Cerebellar cortex (tissue), 1 donor: ENCODE measurements at regions not wholly inside any gene's neighbourhood (a gene's known extent, or its start where the extent isn't known, plus 50 kb on each side); places are given as distances from the start of the nearest gene placed in this dataset.
"Not testable (repeated sequence)": the region's sequence is repeated elsewhere in the genome, so short reads cannot be mapped to it uniquely, and the experiment has no call there.

Experiments used
- DNase-seq: peaks from one replicate; pipeline ENCODE4 v3.0.0-alpha.2; 2015; ENCODE audit warnings: low spot score

GRCh38 chr6:50337532-50338122 lies 287.9 kb upstream of the DEFB112 start:
- DNase-seq, result no peak

- no peak for DNase-seq
Measured at GRCh38 chr6:50353603-50354002, 303.9 kb upstream of the DEFB112 start.

- no peak for DNase-seq
Measured at GRCh38 chr6:50358113-50358512, 308.4 kb upstream of the DEFB112 start.

- DNase-seq, result no peak
Measured at GRCh38 chr6:50361641-50362331, 312.1 kb upstream of the DEFB112 start.

GRCh38 chr6:50362706-50363105 lies 313.0 kb upstream of the DEFB112 start:
- DNase-seq, result no peak

- DNase-seq, result no peak
Measured at GRCh38 chr6:50369996-50370395, 320.3 kb upstream of the DEFB112 start.

GRCh38 chr6:50380406-50381098 lies 330.8 kb upstream of the DEFB112 start:
- DNase-seq, result no peak

- no peak for DNase-seq
Measured at GRCh38 chr6:50381099-50381415, 331.3 kb upstream of the DEFB112 start.

- no peak for DNase-seq
Measured at GRCh38 chr6:50390416-50390815, 322.9 kb upstream of the TFAP2D start.

GRCh38 chr6:50394139-50394538 lies 319.2 kb upstream of the TFAP2D start:
- DNase-seq, result not testable (repeated sequence)

- DNase-seq, result no peak
Measured at GRCh38 chr6:50404643-50405042, 308.7 kb upstream of the TFAP2D start.

GRCh38 chr6:50410579-50410978 lies 302.7 kb upstream of the TFAP2D start:
- DNase-seq, result no peak

GRCh38 chr6:50421041-50421440 lies 292.3 kb upstream of the TFAP2D start:
- not testable (repeated sequence) for DNase-seq

GRCh38 chr6:50427267-50427666 lies 286.1 kb upstream of the TFAP2D start:
- DNase-seq, result no peak

- no peak for DNase-seq
Measured at GRCh38 chr6:50437901-50438300, 275.4 kb upstream of the TFAP2D start.

- DNase-seq, result no peak
Measured at GRCh38 chr6:50442531-50443040, 270.7 kb upstream of the TFAP2D start.

GRCh38 chr6:50443144-50443543 lies 270.2 kb upstream of the TFAP2D start:
- DNase-seq, result no peak

GRCh38 chr6:50449128-50449527 lies 264.2 kb upstream of the TFAP2D start:
- DNase-seq, result no peak

GRCh38 chr6:50451826-50452400 lies 261.4 kb upstream of the TFAP2D start:
- no peak for DNase-seq

GRCh38 chr6:50455029-50455428 lies 258.3 kb upstream of the TFAP2D start:
- DNase-seq, result no peak

- no peak for DNase-seq
Measured at GRCh38 chr6:50457351-50457750, 256.0 kb upstream of the TFAP2D start.

GRCh38 chr6:50461696-50462095 lies 251.6 kb upstream of the TFAP2D start:
- DNase-seq, result no peak

GRCh38 chr6:50463931-50464330 lies 249.4 kb upstream of the TFAP2D start:
- DNase-seq, result no peak
